K562 (cell line): ENCODE measurements at regions not wholly inside any gene's neighbourhood (a gene's known extent, or its start where the extent isn't known, plus 50 kb on each side); places are given as distances from the start of the nearest gene placed in this dataset.

Experiments used
- MTA1 ChIP-seq: fragments of 450-650 bp; IDR thresholded peaks from 2 replicates; pipeline ENCODE4 v1.6.1; 2017; ENCODE audit warnings: borderline replicate concordance
- SAFB2 ChIP-seq: fragments of 200-400 bp; formaldehyde crosslinking; IDR thresholded peaks from 2 replicates; pipeline ENCODE4 v1.6.1; 2018; ENCODE audit warnings: borderline replicate concordance, low read length, low read depth, moderate library complexity; ENCODE audit not compliant: severe bottlenecking
- SIX5 ChIP-seq, 2 experiments: IDR thresholded peaks; 2 replicates each; pipeline ENCODE4 v1.6.1; 2011; ENCODE audit warnings: low read length in 2 of 2, borderline replicate concordance in 1 of 2, low read depth in 1 of 2, mild to moderate bottlenecking in 1 of 2, moderate library complexity in 1 of 2; ENCODE audit not compliant: insufficient read depth in 1 of 2
- STAG1 ChIP-seq: sonication (generic); formaldehyde crosslinking; IDR thresholded peaks from 2 replicates; pipeline ENCODE4 v1.5.0; 2020; ENCODE audit warnings: missing genetic modification reagents, borderline replicate concordance
- YY1 ChIP-seq, 3 experiments: IDR thresholded peaks; 2 replicates each; pipeline ENCODE4 v1.6.1; 2011; ENCODE audit warnings: low read length in 2 of 3, mild to moderate bottlenecking in 2 of 3, moderate library complexity in 2 of 3, borderline replicate concordance in 1 of 3, control low read depth in 1 of 3, low read depth in 1 of 3; ENCODE audit not compliant: insufficient read depth in 3 of 3, insufficient replicate concordance in 2 of 3, control insufficient read depth in 1 of 3, insufficient read length in 1 of 3; ENCODE audit errors: extremely low read depth in 1 of 3
- ZNF3 ChIP-seq: fragments of 250-450 bp; sonication (Bioruptor Pico); IDR thresholded peaks from 2 replicates; pipeline ENCODE4 v1.5.0; 2021; ENCODE audit warnings: mild to moderate bottlenecking, moderate library complexity
- TF ChIP-seq, protein P1 (sequence below), 3 experiments: IDR thresholded peaks in 2 of 3; conservative IDR thresholded peaks in 1 of 3; 2 replicates each; pipeline ENCODE4 v1.5.1; 2011 to 2012; ENCODE audit warnings: low read length in 3 of 3, mild to moderate bottlenecking in 3 of 3, control low read depth in 2 of 3, improper control_type of control experiment in 1 of 3, inconsistent platforms in 1 of 3, low read depth in 1 of 3, mixed read lengths in 1 of 3, moderate library complexity in 1 of 3; ENCODE audit not compliant: insufficient read depth in 2 of 3
- TF ChIP-seq, protein P2 (sequence below), 2 experiments: fragments of 450-650 bp in 1 of 2; sonication (generic) in 1 of 2; formaldehyde crosslinking in 1 of 2; IDR thresholded peaks in 1 of 2; conservative IDR thresholded peaks in 1 of 2; 2 replicates each; pipeline versions ENCODE4 v1.6.1 to v1.8.1; 2016 to 2023; ENCODE audit warnings: mild to moderate bottlenecking in 2 of 2, moderate library complexity in 2 of 2, inconsistent platforms in 1 of 2, missing genetic modification reagents in 1 of 2
- TF ChIP-seq, protein P3 (sequence below): fragments of 450-650 bp; IDR thresholded peaks from 2 replicates; pipeline ENCODE4 v1.6.1; 2017; ENCODE audit warnings: mild to moderate bottlenecking, moderate library complexity

DNA sequence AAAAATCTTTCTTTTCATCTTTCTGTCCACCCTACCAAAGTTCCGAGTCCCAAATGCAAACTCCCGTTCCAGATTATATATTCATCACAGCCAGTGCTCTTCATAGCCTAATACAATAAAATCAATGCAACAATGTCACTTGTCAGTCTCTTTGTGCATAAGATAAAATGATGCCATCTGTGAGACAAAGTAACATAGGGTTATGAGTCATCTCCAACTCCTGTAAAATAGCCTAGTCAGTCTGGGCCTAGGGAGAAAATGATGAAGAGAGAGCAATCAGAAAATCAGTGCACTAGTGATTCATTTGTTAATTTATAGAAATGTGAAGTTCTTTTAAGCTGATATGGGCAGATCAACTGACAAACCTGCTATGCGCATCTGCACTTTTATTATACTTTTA is 689.1 kb upstream of the DIAPH2 start:
- TF ChIP-seq, protein P1, sequence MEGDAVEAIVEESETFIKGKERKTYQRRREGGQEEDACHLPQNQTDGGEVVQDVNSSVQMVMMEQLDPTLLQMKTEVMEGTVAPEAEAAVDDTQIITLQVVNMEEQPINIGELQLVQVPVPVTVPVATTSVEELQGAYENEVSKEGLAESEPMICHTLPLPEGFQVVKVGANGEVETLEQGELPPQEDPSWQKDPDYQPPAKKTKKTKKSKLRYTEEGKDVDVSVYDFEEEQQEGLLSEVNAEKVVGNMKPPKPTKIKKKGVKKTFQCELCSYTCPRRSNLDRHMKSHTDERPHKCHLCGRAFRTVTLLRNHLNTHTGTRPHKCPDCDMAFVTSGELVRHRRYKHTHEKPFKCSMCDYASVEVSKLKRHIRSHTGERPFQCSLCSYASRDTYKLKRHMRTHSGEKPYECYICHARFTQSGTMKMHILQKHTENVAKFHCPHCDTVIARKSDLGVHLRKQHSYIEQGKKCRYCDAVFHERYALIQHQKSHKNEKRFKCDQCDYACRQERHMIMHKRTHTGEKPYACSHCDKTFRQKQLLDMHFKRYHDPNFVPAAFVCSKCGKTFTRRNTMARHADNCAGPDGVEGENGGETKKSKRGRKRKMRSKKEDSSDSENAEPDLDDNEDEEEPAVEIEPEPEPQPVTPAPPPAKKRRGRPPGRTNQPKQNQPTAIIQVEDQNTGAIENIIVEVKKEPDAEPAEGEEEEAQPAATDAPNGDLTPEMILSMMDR (IDR thresholded peaks at IDR 0.05 in 2 of 3, conservative IDR thresholded peaks at IDR 0.05 in 1 of 3; ENCODE audit: insufficient read depth in 2 of 3, low read depth in 1 of 3, low read length in 3 of 3), result no peak
- no peak for TF ChIP-seq STAG1 (CRISPR knock-in tag)
- no peak for TF ChIP-seq ZNF3 (CRISPR knock-in tag)
- TF ChIP-seq, protein P2, sequence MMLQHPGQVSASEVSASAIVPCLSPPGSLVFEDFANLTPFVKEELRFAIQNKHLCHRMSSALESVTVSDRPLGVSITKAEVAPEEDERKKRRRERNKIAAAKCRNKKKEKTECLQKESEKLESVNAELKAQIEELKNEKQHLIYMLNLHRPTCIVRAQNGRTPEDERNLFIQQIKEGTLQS (IDR thresholded peaks at IDR 0.05), result no peak
- TF ChIP-seq, protein P2 (CRISPR knock-in tag; conservative IDR thresholded peaks at IDR 0.05), result no peak
- no peak for TF ChIP-seq YY1 (IDR thresholded peaks at IDR 0.05; ENCODE audit: borderline replicate concordance in 1 of 3, control insufficient read depth in 1 of 3, extremely low read depth in 1 of 3, insufficient read depth in 3 of 3, insufficient read length in 1 of 3, insufficient replicate concordance in 2 of 3, low read depth in 1 of 3, low read length in 2 of 3)
- TF ChIP-seq SIX5 (IDR thresholded peaks at IDR 0.05; ENCODE audit: borderline replicate concordance in 1 of 2, insufficient read depth in 1 of 2, low read depth in 1 of 2, low read length in 2 of 2), result no peak
- TF ChIP-seq MTA1, result no peak
- TF ChIP-seq, protein P3, sequence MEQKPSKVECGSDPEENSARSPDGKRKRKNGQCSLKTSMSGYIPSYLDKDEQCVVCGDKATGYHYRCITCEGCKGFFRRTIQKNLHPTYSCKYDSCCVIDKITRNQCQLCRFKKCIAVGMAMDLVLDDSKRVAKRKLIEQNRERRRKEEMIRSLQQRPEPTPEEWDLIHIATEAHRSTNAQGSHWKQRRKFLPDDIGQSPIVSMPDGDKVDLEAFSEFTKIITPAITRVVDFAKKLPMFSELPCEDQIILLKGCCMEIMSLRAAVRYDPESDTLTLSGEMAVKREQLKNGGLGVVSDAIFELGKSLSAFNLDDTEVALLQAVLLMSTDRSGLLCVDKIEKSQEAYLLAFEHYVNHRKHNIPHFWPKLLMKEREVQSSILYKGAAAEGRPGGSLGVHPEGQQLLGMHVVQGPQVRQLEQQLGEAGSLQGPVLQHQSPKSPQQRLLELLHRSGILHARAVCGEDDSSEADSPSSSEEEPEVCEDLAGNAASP, result no peak
- TF ChIP-seq SAFB2, result no peak
